D721Med (cell line): ENCODE measurements at regions not wholly inside any gene's neighbourhood (a gene's known extent, or its start where the extent isn't known, plus 50 kb on each side); places are given as distances from the start of the nearest gene placed in this dataset.
"Not testable (repeated sequence)": the region's sequence is repeated elsewhere in the genome, so short reads cannot be mapped to it uniquely, and the experiment has no call there.

Experiments used
- DNase-seq: peaks from one replicate; pipeline ENCODE4 v3.0.0; 2011; ENCODE audit warnings: low spot score; ENCODE audit not compliant: insufficient read length
- FAIRE-seq: peaks from 2 replicates; lab custom pipeline; 2011; peaks lifted over from hg19 to GRCh38; lab: Jason Lieb, UNC
- CTCF ChIP-seq: IDR thresholded peaks from 2 replicates; pipeline ENCODE4 v1.5.1; 2012; ENCODE audit warnings: mild to moderate bottlenecking, control low read depth; ENCODE audit not compliant: insufficient read depth; ENCODE audit errors: missing control alignments

- no peak for TF ChIP-seq CTCF
- DNase-seq (no peak), FAIRE-seq (no peak)
Observed at GRCh38 chr14:43528321-43528720, 978.8 kb downstream of the FSCB start.

- no peak for FAIRE-seq
- TF ChIP-seq CTCF: no peak
Observed at GRCh38 chr14:43525658-43526057, 981.4 kb downstream of the FSCB start.

DNA sequence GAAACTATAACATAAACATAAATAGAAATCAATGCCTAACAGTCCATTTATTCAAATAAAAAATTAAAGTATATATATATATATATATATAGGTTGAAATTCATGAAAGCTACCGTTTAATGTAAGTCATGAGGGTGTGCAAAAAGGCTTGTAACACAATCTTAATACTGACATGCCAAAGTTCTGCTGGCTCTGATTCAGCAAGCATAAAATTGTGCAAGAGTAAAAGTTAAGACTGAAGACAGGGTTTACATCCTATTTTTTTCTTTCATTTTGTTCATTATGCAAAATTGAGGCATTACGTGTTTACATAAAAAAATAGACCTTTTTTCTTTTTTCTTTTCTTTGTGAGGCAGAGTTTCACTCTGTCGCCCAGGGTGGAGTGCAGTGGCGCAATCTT, 984.2 kb downstream of the FSCB start:
- TF ChIP-seq CTCF: no peak
- FAIRE-seq (no peak), DNase-seq (no peak)

More at GRCh38 chr14:43525658-43526057, 981.4 kb downstream of the FSCB start:
- no peak for DNase-seq

- no peak for DNase-seq
- TF ChIP-seq CTCF: no peak
- no peak for FAIRE-seq
Observed at GRCh38 chr14:43522191-43522590, 984.9 kb downstream of the FSCB start.

DNA sequence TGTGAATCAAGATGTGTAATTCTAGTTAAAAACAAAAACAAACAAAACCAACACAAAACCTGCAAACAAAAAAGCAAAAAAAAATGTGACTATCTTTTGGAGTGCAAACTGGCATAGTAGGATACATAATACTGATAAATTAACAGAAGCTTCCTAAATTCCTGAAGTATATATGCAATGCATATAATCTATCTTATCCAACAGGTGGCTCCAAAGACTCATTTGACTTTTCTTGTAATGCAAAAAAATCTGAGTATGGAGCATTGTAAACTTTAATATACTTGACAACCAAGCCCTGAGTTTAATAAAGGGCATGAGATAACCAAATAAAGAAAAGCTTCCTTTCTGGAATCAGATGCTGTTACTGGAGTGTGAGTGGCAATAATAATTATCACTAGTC, 1003.6 kb downstream of the FSCB start:
- TF ChIP-seq CTCF: peak; percentile 8
- FAIRE-seq: no peak
- no peak for DNase-seq

DNA sequence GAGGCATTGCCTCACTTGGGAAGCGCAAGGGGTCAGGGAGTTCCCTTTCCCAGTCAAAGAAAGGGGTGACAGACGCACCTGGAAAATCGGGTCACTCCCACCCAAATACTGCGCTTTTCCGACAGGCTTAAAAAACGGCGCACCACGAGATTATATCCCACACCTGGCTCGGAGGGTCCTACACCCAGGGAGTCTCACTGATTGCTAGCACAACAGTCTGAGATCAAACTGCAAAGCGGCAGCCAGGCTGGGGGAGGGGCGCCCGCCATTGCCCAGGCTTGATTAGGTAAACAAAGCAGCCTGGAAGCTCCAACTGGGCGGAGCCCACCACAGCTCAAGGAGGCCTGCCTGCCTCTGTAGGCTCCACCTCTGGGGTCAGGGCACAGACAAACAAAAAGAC, 1014.7 kb downstream of the FSCB start:
- FAIRE-seq, DNase-seq: not testable (repeated sequence)

GRCh38 chr14:43483415-43483814, 1023.7 kb downstream of the FSCB start:
- TF ChIP-seq CTCF: no peak
- DNase-seq (no peak), FAIRE-seq (no peak)

GRCh38 chr14:43481864-43482263, 1025.2 kb downstream of the FSCB start:
- no peak for FAIRE-seq
- DNase-seq: no peak
- TF ChIP-seq CTCF: no peak
